ENCODE measurements at regions not wholly inside any gene's neighbourhood (a gene's known extent, or its start where the extent isn't known, plus 50 kb on each side); places are given as distances from the start of the nearest gene placed in this dataset.
"Not testable (repeated sequence)": the region's sequence is repeated elsewhere in the genome, so short reads cannot be mapped to it uniquely, and the experiment has no call there.

DNA sequence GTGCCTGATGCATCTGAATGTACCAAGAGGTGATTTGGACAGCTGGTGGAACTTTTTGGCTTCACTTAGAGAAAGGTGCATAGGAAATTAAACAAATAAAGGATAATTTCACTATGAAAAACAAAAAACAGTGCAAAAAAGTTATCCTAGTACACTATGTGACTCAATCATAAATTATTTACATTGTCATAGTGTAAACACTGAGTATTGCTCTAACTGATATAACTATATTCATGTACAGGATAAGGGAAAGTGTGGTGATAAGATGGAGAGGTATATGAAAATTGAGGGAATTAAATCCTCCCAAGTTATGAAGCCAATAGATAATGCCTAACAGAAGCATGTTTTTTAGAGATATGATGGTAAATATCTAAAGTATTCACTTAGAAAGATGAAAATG, 50.2 kb upstream of the CPNE4 start:
- no peak for DNase-seq
- CTCF ChIA-PET: no interaction called here
- Mint-ChIP-seq H3K4me1 (no peaks in the 10 kb centered on the region), H3K36me3 (no peaks in the 10 kb centered on the region), H3K27me3 (no peaks in the 10 kb centered on the region), H3K4me3 (no peak overlapping the region), H3K9me3 (peaks cover 2% of the 10 kb centered on the region), H3K27ac (no peak overlapping the region)

DNA sequence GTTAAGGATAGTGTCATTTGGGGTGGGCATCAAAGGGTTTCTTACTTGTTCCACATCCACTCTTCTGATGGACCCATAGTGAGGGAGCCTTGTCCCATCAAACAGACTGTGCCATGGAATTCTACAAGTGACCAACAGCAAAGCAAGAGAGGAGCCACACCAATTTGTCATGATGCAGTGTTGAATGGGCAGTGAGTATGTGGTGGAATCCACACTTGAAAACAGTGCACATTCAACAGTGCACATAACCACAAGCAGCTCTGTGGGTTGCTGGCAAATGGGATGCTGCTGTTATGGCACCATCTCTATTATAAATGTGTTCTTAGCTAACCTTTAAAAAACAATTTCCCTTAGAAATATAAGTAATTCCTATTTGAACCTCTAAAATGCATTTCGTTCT, 52.5 kb upstream of the CPNE4 start:
- no peaks in the 10 kb centered on the region for H3K27me3 Mint-ChIP-seq
- no peak overlapping the region for H3K4me3 Mint-ChIP-seq
- no peaks in the 10 kb centered on the region for H3K9me3 Mint-ChIP-seq
- CTCF ChIA-PET: no interaction called here
- no peak for DNase-seq
- no peaks in the 10 kb centered on the region for H3K4me1 Mint-ChIP-seq
- no peaks in the 10 kb centered on the region for H3K36me3 Mint-ChIP-seq
- no peak overlapping the region for H3K27ac Mint-ChIP-seq

DNA sequence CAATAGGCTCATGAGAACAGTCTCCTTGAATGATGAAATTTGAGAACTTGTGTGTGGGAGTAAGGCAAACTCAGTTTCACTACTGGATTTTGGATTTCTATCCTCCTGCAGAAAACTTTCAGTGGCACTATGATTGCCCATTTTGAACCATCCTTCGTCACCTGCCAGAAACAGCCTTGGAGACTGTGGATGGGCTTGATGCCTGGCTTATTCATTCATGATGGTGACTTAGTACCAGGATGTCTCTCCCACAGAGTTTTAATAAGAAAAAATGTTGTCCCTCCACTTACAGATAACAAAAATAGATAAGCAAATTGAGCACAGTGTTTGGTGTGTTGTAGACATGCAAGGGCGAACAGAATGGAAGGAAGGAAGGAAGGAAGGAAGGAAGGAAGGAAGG, 53.5 kb upstream of the CPNE4 start:
- Mint-ChIP-seq H3K27me3 (no peaks in the 10 kb centered on the region), H3K36me3 (no peaks in the 10 kb centered on the region), H3K4me3 (no peak overlapping the region), H3K9me3 (no peaks in the 10 kb centered on the region), H3K4me1 (no peaks in the 10 kb centered on the region), H3K27ac (no peak overlapping the region)
- no peak for DNase-seq
- CTCF ChIA-PET: no interaction called here

DNA sequence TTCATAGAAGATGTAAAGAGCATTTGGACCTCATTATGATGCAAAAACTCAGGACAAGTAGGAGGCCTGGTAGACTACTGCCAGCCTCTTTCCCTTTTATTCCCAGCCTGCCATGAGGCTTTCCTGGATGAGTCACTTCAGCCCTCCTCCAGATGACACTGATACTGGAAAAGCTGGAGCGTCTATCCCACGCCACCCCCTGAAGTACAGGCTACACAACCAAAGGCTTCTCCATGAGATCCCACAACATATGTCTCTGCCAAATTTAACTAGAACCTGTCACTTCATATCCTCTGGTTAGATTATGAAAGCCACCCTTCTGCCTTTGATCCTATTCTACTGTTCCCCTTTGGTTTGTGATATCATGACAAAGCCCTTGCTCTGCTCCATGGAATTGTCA, 56.1 kb upstream of the CPNE4 start:
- no peaks in the 10 kb centered on the region for H3K9me3 Mint-ChIP-seq
- H3K36me3 Mint-ChIP-seq: no peaks in the 10 kb centered on the region
- DNase-seq: no peak
- H3K4me3 Mint-ChIP-seq: no peak overlapping the region
- no peak overlapping the region for H3K27ac Mint-ChIP-seq
- no peaks in the 10 kb centered on the region for H3K4me1 Mint-ChIP-seq
- no peaks in the 10 kb centered on the region for H3K27me3 Mint-ChIP-seq
- CTCF ChIA-PET: no interaction called here

DNA sequence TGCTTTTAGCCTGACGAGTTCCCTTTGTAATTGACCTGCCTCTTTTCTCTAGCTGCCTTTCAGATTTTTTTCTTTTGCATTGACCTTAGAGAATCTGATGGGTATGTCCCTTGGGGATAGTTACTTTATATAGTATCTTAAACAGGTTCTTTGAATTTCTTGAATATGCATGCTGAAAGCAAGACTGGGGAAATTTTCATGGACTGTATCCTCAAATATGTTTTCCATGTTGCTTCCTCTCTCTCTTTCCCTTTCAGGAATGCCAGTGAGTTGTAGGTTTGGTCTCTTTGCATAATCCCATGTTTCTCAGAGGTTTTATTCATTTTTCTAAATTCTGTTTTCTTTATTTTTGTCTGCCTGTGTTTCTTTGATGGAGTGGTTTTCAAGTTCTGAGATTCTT, 81.8 kb upstream of the CPNE4 start:
- CTCF ChIA-PET: no interaction called here
- no peak overlapping the region for H3K4me3 Mint-ChIP-seq
- DNase-seq: no peak
- no peak overlapping the region for H3K27ac Mint-ChIP-seq
- peaks cover 5% of the 10 kb centered on the region for H3K9me3 Mint-ChIP-seq
- no peaks in the 10 kb centered on the region for H3K4me1 Mint-ChIP-seq
- no peaks in the 10 kb centered on the region for H3K36me3 Mint-ChIP-seq
- H3K27me3 Mint-ChIP-seq: no peaks in the 10 kb centered on the region

DNA sequence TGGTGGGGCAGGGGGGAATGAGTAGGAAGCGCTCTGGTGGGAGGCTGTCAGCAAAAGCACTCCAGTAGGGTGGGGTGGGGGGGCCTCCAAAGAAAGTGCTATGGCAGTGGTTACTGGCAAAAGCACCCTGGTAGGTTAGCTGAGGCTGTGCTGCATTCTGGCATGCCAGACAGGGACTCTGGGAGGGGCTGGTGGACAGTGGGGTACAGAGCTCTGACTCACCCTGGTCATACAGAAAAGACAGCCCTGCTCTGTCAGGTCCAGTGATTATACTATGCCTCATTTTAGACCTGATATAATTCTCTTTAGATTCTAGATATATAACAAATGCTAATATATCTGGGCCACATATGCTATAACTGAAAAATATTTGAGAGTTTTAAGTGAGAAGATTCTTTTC, 82.8 kb upstream of the CPNE4 start:
- Mint-ChIP-seq H3K4me1 (no peaks in the 10 kb centered on the region), H3K36me3 (no peaks in the 10 kb centered on the region), H3K9me3 (peaks cover 5% of the 10 kb centered on the region), H3K27ac (no peak overlapping the region), H3K27me3 (no peaks in the 10 kb centered on the region), H3K4me3 (no peak overlapping the region)
- CTCF ChIA-PET: no interaction called here
- DNase-seq: no peak

DNA sequence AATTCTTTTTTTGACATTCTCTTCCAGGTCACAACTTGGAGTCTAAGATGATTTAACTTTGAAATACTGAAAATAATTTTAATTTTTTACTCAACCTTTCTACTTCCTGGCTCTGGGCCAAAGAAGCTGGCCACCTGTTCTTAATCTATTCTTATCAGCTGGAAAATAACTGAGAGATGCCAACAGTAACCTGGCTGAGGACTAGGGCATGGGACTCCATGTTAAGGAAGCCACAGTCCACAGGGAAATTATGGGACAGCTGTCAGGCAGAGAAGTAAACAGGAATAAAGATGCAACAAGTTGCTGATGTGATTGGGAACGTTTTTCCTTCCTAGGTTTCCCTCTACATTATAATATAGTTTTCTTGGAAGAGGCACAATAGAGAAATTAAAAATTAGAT, 84.7 kb upstream of the CPNE4 start:
- Mint-ChIP-seq H3K27ac (no peak overlapping the region), H3K27me3 (no peaks in the 10 kb centered on the region), H3K4me3 (no peak overlapping the region), H3K9me3 (peaks cover 5% of the 10 kb centered on the region), H3K36me3 (no peaks in the 10 kb centered on the region), H3K4me1 (no peaks in the 10 kb centered on the region)
- CTCF ChIA-PET: interaction anchor here (1.1 kb wide), 1 partner anchor 96 kb away, joined by 3 read pairs; no protein-coding TSS in a partner anchor
- DNase-seq: no peak

DNA sequence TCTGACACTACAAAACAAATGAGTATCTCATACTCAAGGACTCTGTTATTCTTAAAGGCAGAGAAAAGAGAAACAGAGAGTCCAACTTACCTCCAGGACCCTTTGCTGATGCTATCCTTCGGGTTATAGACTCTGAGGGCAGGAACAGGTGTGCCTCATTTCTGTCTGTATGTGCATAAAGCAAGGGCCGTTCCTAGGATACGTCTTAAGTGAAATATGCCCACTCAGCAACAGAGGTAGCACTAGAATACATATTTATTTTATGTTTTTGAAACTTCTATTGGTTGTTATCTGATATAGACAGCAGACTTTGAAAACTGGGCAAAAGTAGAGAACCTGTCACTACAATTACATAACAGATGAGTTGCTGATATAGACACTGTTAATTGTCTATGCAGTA, 89.3 kb upstream of the CPNE4 start:
- H3K27ac Mint-ChIP-seq: no peak overlapping the region
- no peak overlapping the region for H3K4me3 Mint-ChIP-seq
- no peak for DNase-seq
- CTCF ChIA-PET: no interaction called here
- no peaks in the 10 kb centered on the region for H3K36me3 Mint-ChIP-seq
- H3K27me3 Mint-ChIP-seq: no peaks in the 10 kb centered on the region
- no peaks in the 10 kb centered on the region for H3K4me1 Mint-ChIP-seq
- H3K9me3 Mint-ChIP-seq: peaks cover 5% of the 10 kb centered on the region

DNA sequence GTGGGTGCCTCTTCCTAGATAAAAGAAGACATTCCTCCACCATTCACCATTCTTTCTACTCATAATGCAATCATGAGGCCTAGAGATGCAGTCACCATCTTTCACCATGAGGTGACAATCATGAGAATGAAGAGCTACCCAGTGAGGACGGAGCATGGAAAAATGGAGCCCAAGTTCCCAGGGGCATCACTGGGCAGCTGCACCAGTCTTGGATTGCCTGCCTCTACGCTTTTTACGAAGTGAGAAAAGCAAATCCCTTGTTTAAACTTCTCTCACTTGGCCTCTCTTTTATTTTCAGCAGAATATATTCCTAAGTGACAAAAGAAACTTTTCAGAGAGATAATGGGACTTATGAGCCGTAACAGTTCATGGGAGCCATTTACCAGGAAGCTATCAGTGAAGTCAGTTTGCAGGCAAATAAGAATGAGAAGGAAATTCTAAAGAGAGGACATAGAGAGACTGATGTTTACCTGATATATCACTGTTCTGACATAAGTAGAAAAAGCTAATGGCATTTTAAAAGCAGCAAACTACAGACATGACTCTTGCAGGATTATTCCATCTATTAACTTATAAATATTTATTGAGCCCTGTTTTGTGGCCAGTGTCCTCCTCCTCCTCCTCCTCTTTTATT, 90.0 kb upstream of the CPNE4 start:
- Mint-ChIP-seq H3K4me3 (no peak overlapping the region), H3K9me3 (peaks cover 5% of the 10 kb centered on the region), H3K4me1 (no peaks in the 10 kb centered on the region), H3K27me3 (no peaks in the 10 kb centered on the region), H3K27ac (no peak overlapping the region), H3K36me3 (no peaks in the 10 kb centered on the region)
- CTCF ChIA-PET: no interaction called here
- no peak for DNase-seq

DNA sequence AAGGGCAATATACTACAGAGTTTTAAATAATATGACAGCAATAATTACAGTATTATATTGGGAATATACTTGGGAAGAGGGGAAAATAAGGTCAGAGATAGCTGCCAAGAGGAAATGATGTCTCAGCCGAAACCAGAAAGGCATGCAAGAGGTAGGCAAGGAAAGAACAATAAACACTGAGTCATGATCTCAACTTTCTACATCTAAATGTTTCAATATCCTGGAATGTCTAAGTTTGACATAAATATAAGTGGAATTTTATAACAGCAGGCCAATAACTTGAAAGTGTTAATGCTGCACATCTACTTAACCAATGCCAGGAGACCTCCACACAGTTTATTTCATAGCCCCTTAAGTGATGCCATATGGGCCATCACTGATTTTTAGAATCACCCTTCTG, 99.8 kb upstream of the CPNE4 start:
- Mint-ChIP-seq H3K9me3 (no peaks in the 10 kb centered on the region), H3K4me3 (no peak overlapping the region)
- CTCF ChIA-PET: no interaction called here

DNA sequence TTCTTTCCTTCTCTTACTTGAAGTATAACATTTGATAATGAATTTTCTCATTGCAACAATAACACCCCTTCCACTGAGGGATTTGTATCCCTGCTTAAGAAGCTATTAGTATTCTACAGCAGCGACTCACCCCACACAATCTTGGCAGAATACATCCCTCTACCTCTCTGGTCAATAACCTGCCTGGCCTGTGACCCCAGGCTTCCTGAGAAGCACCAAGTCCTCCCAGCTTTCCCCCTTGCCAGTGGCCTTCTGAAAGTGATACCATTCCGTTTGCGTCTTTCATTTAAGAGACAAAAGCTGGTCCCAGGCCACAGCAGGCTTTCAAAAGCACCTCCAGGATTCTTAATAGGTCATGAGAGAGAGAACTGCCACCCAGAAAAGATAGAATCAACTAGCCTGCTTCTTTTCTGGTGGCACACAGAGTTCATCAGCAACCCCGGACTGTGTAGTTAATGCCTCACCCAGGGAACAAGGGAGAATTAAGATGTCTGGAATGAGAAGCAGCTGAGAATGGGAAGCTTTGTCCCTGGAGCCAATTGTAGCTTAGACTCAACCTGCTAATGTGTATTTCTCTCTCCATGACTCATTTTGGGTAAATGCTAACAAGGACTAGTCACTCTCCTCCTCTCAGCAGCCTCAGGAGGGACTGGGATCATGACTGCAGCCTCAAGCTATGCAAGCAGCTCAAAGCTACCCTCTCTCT, 101.0 kb upstream of the CPNE4 start:
- no peak for DNase-seq
- CTCF ChIA-PET: no interaction called here
- peaks cover 2% of the 10 kb centered on the region for H3K9me3 Mint-ChIP-seq
- H3K27me3 Mint-ChIP-seq: peaks cover 4% of the 10 kb centered on the region
- no peak overlapping the region for H3K4me3 Mint-ChIP-seq
- no peak overlapping the region for H3K27ac Mint-ChIP-seq
- no peaks in the 10 kb centered on the region for H3K4me1 Mint-ChIP-seq
- no peaks in the 10 kb centered on the region for H3K36me3 Mint-ChIP-seq

More for the DNA sequence above, 99.8 kb upstream of the CPNE4 start:
- H3K36me3 Mint-ChIP-seq: no peaks in the 10 kb centered on the region
- DNase-seq: no peak
- no peaks in the 10 kb centered on the region for H3K4me1 Mint-ChIP-seq
- peaks cover 4% of the 10 kb centered on the region for H3K27me3 Mint-ChIP-seq
- no peak overlapping the region for H3K27ac Mint-ChIP-seq

DNA sequence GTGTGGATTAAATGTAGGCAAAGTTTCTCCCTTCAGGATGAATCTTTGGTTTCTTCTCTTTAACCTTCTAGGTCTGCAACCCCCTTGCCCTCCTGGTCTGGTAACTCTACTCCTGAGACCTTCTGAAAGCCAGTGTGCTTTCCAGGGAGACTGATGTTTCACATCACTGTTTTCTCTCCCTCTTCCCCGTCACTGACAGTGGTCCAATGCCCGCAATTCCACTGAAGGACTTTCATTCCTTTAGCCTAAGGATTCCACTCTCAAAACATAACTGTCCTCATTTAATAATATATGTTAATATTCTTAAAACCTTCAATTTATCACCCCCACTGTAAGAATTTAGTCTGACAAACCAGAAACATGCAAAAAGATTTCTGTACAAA, 101.5 kb upstream of the CPNE4 start:
- no peak for DNase-seq
- no peaks in the 10 kb centered on the region for H3K4me1 Mint-ChIP-seq

DNA sequence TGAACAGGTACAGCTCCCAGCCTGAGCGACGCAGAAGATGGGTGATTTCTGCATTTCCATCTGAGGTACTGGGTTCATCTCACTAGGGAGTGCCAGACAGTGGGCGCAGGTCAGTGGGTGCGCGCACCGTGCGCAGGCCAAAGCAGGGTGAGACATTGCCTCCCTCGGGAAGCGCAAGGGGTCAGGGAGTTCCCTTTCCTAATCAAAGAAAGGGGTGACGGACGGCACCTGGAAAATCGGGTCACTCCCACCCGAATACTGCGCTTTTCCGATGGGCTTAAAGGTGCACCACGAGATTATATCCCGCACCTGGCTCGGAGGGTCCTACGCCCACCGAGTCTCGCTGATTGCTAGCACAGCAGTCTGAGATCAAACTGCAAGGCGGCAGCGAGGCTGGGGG, 102.1 kb upstream of the CPNE4 start:
- not testable (repeated sequence) for DNase-seq, H3K9me3 Mint-ChIP-seq

More for the DNA sequence above, 101.5 kb upstream of the CPNE4 start:
- Mint-ChIP-seq H3K4me3 (no peak overlapping the region), H3K27ac (no peak overlapping the region), H3K27me3 (peaks cover 4% of the 10 kb centered on the region), H3K36me3 (no peaks in the 10 kb centered on the region), H3K9me3 (peaks cover 2% of the 10 kb centered on the region)
- CTCF ChIA-PET: no interaction called here

DNA sequence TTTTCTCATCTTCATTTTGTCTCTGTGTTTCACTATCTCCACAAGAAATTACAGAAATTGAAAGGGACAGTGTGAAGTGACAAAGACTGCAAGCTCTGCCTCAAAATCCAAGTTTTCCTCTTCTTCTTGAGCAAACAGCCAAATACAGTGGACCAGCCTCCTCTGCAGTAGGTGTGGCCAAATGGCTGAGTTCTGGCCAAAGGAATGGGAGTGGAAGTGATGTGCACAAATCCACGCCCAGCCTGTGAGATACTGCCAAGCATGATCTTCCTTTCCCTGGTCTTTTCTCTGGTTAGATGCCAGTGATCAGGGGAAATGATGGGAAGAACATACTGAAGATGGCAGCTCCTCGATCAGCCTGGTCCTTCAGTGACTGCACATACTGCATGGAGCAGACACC, 111.0 kb upstream of the CPNE4 start:
- no peaks in the 10 kb centered on the region for H3K27me3 Mint-ChIP-seq
- no peak overlapping the region for H3K4me3 Mint-ChIP-seq
- no peaks in the 10 kb centered on the region for H3K36me3 Mint-ChIP-seq
- no peaks in the 10 kb centered on the region for H3K4me1 Mint-ChIP-seq
- H3K27ac Mint-ChIP-seq: no peak overlapping the region
- CTCF ChIA-PET: no interaction called here
- H3K9me3 Mint-ChIP-seq: no peaks in the 10 kb centered on the region
- DNase-seq: no peak

More for the DNA sequence above, 102.1 kb upstream of the CPNE4 start:
- H3K27me3 Mint-ChIP-seq, H3K36me3 Mint-ChIP-seq, H3K4me3 Mint-ChIP-seq, CTCF ChIA-PET, H3K4me1 Mint-ChIP-seq, H3K27ac Mint-ChIP-seq: not testable (repeated sequence)

DNA sequence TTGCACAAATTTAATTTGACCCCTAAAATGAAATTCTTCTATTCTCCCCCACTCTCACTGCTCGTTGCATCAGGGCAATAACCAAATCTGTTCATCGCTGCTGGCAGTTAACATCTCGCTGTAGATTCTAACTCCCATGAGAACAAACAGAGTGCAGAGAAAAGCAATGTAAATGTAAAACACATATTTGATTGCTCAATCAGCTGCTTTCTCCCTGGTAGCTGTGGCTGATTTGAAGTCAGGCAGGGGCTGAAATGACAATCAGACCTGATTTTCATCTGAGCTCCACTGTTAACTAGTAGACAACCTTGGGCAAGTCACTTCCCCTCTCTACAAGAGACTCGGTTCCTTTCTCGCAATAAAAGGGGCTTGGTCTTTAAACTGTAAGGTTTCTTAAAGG, 119.8 kb upstream of the CPNE4 start:
- Mint-ChIP-seq H3K36me3 (no peaks in the 10 kb centered on the region), H3K4me1 (no peaks in the 10 kb centered on the region), H3K27me3 (peaks cover 3% of the 10 kb centered on the region), H3K27ac (no peak overlapping the region), H3K4me3 (no peak overlapping the region), H3K9me3 (no peaks in the 10 kb centered on the region)
- CTCF ChIA-PET: no interaction called here
- DNase-seq: no peak
